ENCODE measurements at regions not wholly inside any gene's neighbourhood (a gene's known extent, or its start where the extent isn't known, plus 50 kb on each side); places are given as distances from the start of the nearest gene placed in this dataset.

DNA sequence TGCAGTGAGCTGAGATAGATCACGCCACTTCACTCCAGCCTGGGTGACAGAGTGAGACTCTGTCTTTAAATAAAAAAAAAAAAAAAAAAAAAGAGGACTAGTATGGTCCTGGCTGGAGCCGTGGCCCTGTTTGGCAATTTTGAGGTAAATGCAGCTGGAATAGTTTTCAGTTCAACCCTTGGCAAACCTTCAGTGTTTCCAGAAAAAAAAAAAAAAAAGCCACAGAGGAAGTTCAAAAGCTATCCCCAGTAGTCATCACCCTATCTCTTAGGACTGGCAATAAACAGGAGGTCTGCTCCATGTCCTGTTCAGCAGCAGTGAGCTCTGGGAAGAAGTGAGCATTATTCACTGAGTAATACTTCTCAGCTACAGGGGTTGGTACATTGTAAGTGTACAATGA lies 56.8 kb upstream of the ERRFI1 start:
- H3K27ac ChIP-seq = no peak overlapping the region
- WGBS, 5 donors = 66 to 80% (median 73%) methylated on average over 2 of the region's 2 CpGs
- H3K36me3 ChIP-seq = no peaks in the 10 kb centered on the region

DNA sequence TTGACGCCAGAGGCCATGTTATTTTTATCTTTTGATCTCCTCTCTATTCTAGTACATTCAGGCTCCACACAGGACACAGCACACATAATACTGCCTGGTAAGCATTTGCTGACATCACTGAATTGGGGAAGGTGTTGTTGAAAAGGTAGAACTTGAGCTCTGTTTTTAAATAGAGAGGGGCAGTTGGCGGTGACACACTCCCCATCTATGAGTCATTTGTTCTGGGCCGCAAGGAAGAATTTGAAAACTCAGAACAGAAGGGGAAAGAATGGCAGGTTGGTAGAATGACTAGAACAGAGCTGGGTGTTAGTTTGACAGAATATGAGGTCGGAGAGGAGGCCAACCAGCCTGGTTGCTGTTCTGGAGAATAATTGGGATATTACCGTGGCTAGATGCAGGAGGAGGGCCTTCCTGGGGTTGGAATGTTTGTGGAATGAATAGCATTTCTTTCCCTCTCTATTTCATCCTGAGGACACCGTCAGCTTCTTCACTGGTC lies 52.1 kb upstream of the ERRFI1 start:
- Histone ChIP-seq H3K4me1 (peaks cover 0 to 19% (median 7%) of the 10 kb centered on the region in 6 donors), H3K27me3 (replicated peaks in 1 of 7) (peaks cover 0 to 3% (median 0%) of the 10 kb centered on the region in 7 donors), H3K9me3 (no peaks in the 10 kb centered on the region), H3K4me3 (no peak overlapping the region), H3K27ac (no peak overlapping the region), H3K36me3 (no peaks in the 10 kb centered on the region)
- TF ChIP-seq, protein P1, sequence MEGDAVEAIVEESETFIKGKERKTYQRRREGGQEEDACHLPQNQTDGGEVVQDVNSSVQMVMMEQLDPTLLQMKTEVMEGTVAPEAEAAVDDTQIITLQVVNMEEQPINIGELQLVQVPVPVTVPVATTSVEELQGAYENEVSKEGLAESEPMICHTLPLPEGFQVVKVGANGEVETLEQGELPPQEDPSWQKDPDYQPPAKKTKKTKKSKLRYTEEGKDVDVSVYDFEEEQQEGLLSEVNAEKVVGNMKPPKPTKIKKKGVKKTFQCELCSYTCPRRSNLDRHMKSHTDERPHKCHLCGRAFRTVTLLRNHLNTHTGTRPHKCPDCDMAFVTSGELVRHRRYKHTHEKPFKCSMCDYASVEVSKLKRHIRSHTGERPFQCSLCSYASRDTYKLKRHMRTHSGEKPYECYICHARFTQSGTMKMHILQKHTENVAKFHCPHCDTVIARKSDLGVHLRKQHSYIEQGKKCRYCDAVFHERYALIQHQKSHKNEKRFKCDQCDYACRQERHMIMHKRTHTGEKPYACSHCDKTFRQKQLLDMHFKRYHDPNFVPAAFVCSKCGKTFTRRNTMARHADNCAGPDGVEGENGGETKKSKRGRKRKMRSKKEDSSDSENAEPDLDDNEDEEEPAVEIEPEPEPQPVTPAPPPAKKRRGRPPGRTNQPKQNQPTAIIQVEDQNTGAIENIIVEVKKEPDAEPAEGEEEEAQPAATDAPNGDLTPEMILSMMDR (IDR thresholded peaks at IDR 0.05 in 8 of 11, conservative IDR thresholded peaks at IDR 0.05 in 3 of 11) = no peak
- WGBS, 5 donors = 80 to 88% (median 85%) methylated on average over 6 of the region's 6 CpGs
- no peak for DNase-seq
- intact Hi-C loops (cut with DNase I; ENCODE audit: low total_unique reads) = no loop called here

More for the DNA sequence above, 56.8 kb upstream of the ERRFI1 start:
- Histone ChIP-seq H3K9me3 (no peaks in the 10 kb centered on the region), H3K4me3 (no peak overlapping the region), H3K4me1 (peaks cover 0 to 13% (median 4%) of the 10 kb centered on the region in 6 donors), H3K27me3 (replicated peaks in 1 of 7) (peaks cover 0 to 6% (median 0%) of the 10 kb centered on the region in 7 donors)
- TF ChIP-seq, protein P1 (IDR thresholded peaks at IDR 0.05 in 8 of 11, conservative IDR thresholded peaks at IDR 0.05 in 3 of 11) = no peak
- TF ChIP-seq POLR2A (IDR thresholded peaks at IDR 0.05) (no peak), POLR2AphosphoS5 (IDR thresholded peaks at IDR 0.05) (no peak)
- no peak for DNase-seq
- intact Hi-C loops (cut with DNase I; ENCODE audit: low total_unique reads) = no loop called here

GRCh38 chr1:8077602-8078001 lies 51.5 kb upstream of the ERRFI1 start:
- Histone ChIP-seq H3K4me1 (peaks cover 0 to 19% (median 6%) of the 10 kb centered on the region in 6 donors), H3K27ac (peak overlapping the region in 4 of 8 donors; percentile 19 to 41 (median 33)), H3K9me3 (no peaks in the 10 kb centered on the region), H3K36me3 (no peaks in the 10 kb centered on the region), H3K4me3 (no peak overlapping the region), H3K27me3 (replicated peaks in 1 of 7) (peaks cover 0 to 6% (median 0%) of the 10 kb centered on the region in 7 donors)
- TF ChIP-seq POLR2A (IDR thresholded peaks at IDR 0.05) (no peak), POLR2AphosphoS5 (IDR thresholded peaks at IDR 0.05) (no peak)
- TF ChIP-seq, protein P1 (IDR thresholded peaks at IDR 0.05 in 8 of 11, conservative IDR thresholded peaks at IDR 0.05 in 3 of 11) = no peak
- intact Hi-C loops (cut with DNase I; ENCODE audit: low total_unique reads) = no loop called here
- 68 to 83% (median 80%) methylated on average over 4 of the region's 4 CpGs for WGBS, 5 donors
- no peak for DNase-seq

DNA sequence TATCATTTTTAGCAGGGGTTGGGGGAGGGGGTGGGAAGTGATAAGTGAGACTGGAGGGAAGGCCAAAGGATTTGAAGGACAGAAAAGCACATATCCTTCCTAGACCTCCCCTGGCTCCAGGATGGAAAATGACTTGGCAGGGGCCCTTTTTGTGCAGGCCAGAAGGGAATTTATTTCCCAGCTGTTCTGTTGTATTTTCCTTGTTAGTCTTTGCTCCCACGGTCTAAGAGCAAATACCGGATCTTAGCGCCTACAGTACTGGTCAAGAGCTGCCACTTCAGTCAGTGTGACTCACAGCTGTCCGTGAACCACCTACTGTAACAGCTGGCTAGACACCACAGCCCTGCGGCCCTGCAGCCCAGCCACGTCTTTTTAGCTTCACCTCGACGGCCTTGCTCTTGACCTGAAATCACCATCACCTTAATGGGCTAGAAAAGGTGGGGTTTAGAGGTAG lies 51.0 kb upstream of the ERRFI1 start:
- TF ChIP-seq POLR2A (IDR thresholded peaks at IDR 0.05) (no peak), POLR2AphosphoS5 (IDR thresholded peaks at IDR 0.05) (peak in 2 of 3 donors; percentile 41 to 58)
- TF ChIP-seq, protein P1 (IDR thresholded peaks at IDR 0.05 in 8 of 11, conservative IDR thresholded peaks at IDR 0.05 in 3 of 11) = peak in 1 of 11 experiments; percentile 14
- H3K4me1 ChIP-seq = peaks cover 0 to 19% (median 6%) of the 10 kb centered on the region in 6 donors
- H3K27me3 ChIP-seq (replicated peaks in 1 of 7) = peaks cover 0 to 6% (median 0%) of the 10 kb centered on the region in 7 donors
- 39 to 83% (median 60%) methylated on average over 8 of the region's 8 CpGs for WGBS, 5 donors
- H3K36me3 ChIP-seq = no peaks in the 10 kb centered on the region
- intact Hi-C loops (cut with DNase I; ENCODE audit: low total_unique reads) = no loop called here
- H3K9me3 ChIP-seq = no peaks in the 10 kb centered on the region
- no peak for DNase-seq
- no peak overlapping the region for H3K4me3 ChIP-seq
- H3K27ac ChIP-seq = peak overlapping the region in 6 of 8 donors; percentile 8 to 41 (median 32)

Data from spleen (tissue), 11 donors.